SK-N-SH (cell line): ENCODE measurements at regions not wholly inside any gene's neighbourhood (a gene's known extent, or its start where the extent isn't known, plus 50 kb on each side); places are given as distances from the start of the nearest gene placed in this dataset.

Experiments
- CTCF ChIA-PET: fragments of 300-600, 350-600 bp; formaldehyde crosslinking; extraction: SDS; loops from one replicate; lab custom pipeline; 2021; lab: Yijun Ruan, JAX
- POLR2A ChIA-PET: fragments of 350-600 bp; sonication (Branson Sonifier 250); formaldehyde crosslinking; extraction: SDS; loops from one replicate; lab custom pipeline; 2020; ENCODE audit warnings: antibody characterized with exemption, inconsistent platforms; lab: Yijun Ruan, JAX
- DNase-seq: peaks from one replicate; pipeline ENCODE4 v3.0.0; 2012
- H2AFZ ChIP-seq: fragments of 200-600 bp; sonication (generic); 2 replicates; pipeline ENCODE4 v1.8.1; 2016; ENCODE audit warnings: antibody characterized with exemption, mild to moderate bottlenecking, low read depth
- H3F3A ChIP-seq: fragments of 200-600 bp; sonication (generic); replicated peaks from 2 replicates; pipeline ENCODE3; 2016; ENCODE audit warnings: antibody characterized with exemption, mild to moderate bottlenecking; ENCODE audit not compliant: insufficient read depth
- H3K27ac ChIP-seq, 2 experiments: fragments of 200-500 bp in 1 of 2; fragments of 200-600 bp in 1 of 2; sonication (Bioruptor generic) in 1 of 2; sonication (generic), shearing (Covaris generic) in 1 of 2; 2 replicates each; pipeline versions ENCODE4 v1.5.1 to v1.6.1; 2014 to 2016; ENCODE audit warnings: low read depth in 2 of 2, inconsistent platforms in 1 of 2, low read length in 1 of 2, mild to moderate bottlenecking in 1 of 2, mixed read lengths in 1 of 2
- H3K27me3 ChIP-seq: fragments of 200-600 bp; sonication (generic), shearing (Covaris generic); 2 replicates; pipeline ENCODE4 v1.6.1; 2016; ENCODE audit warnings: mixed run types; ENCODE audit not compliant: insufficient read depth
- H3K36me3 ChIP-seq, 2 experiments: fragments of 200-500 bp in 1 of 2; fragments of 200-600 bp in 1 of 2; sonication (Bioruptor generic) in 1 of 2; sonication (generic) in 1 of 2; replicated peaks in 1 of 2; 2 replicates each; pipeline versions ENCODE3 to v1.5.1; 2014 to 2016; ENCODE audit warnings: low read length in 1 of 2, mild to moderate bottlenecking in 1 of 2; ENCODE audit not compliant: insufficient read depth in 2 of 2, control insufficient read depth in 1 of 2
- H3K4me1 ChIP-seq, 2 experiments: fragments of 200-500 bp in 1 of 2; fragments of 200-600 bp in 1 of 2; sonication (Bioruptor generic) in 1 of 2; sonication (generic), shearing (Covaris generic) in 1 of 2; 2 replicates each; pipeline versions ENCODE4 v1.5.1 to v1.6.1; 2014 to 2016; ENCODE audit warnings: low read depth in 1 of 2, low read length in 1 of 2, mixed run types in 1 of 2; ENCODE audit not compliant: insufficient read depth in 2 of 2, control insufficient read depth in 1 of 2
- H3K4me2 ChIP-seq: fragments of 200-600 bp; sonication (generic), shearing (Covaris generic); 2 replicates; pipeline ENCODE4 v1.6.1; 2017; ENCODE audit warnings: mixed run types
- H3K4me3 ChIP-seq, 2 experiments: fragments of 200-500 bp in 1 of 2; fragments of 200-600 bp in 1 of 2; sonication (Bioruptor generic) in 1 of 2; sonication (generic), shearing (Covaris generic) in 1 of 2; 2 replicates each; pipeline versions ENCODE4 v1.5.1 to v1.8.1; 2014 to 2016; ENCODE audit warnings: low read depth in 2 of 2, inconsistent platforms in 1 of 2, low read length in 1 of 2, mild to moderate bottlenecking in 1 of 2, mixed read lengths in 1 of 2, moderate library complexity in 1 of 2
- H3K79me2 ChIP-seq: fragments of 200-600 bp; sonication (generic); 2 replicates; pipeline ENCODE4 v1.8.1; 2017; ENCODE audit warnings: mild to moderate bottlenecking; ENCODE audit not compliant: insufficient read depth
- H3K9ac ChIP-seq: fragments of 200-600 bp; sonication (generic); 2 replicates; pipeline ENCODE4 v1.6.1; 2017; ENCODE audit warnings: mixed run types
- H3K9me2 ChIP-seq: fragments of 200-600 bp; sonication (generic); 2 replicates; pipeline ENCODE4 v1.6.1; 2017; ENCODE audit warnings: mixed run types
- H3K9me3 ChIP-seq: fragments of 200-600 bp; sonication (generic); 2 replicates; pipeline ENCODE4 v1.6.1; 2017; ENCODE audit warnings: mixed run types, mild to moderate bottlenecking, moderate library complexity
- H4K20me1 ChIP-seq: fragments of 200-600 bp; sonication (generic); 2 replicates; pipeline ENCODE4 v1.6.1; 2017; ENCODE audit warnings: mild to moderate bottlenecking, mixed run types; ENCODE audit not compliant: insufficient read depth
- ELF1 ChIP-seq: IDR thresholded peaks from 2 replicates; pipeline ENCODE4 v1.4.0; 2012
- EP300 ChIP-seq, 2 experiments: IDR thresholded peaks; 2 replicates each; pipeline versions ENCODE4 v1.4.0 to v1.6.1; 2012; ENCODE audit warnings: borderline replicate concordance in 1 of 2, low read depth in 1 of 2, low read length in 1 of 2
- EZH2phosphoT487 ChIP-seq: fragments of 200-600 bp; sonication (generic); IDR thresholded peaks from 2 replicates; pipeline ENCODE4 v1.6.1; 2017; ENCODE audit warnings: low read depth, mixed run types, mild to moderate bottlenecking, antibody characterized with exemption, moderate library complexity, borderline replicate concordance
- FOSL2 ChIP-seq: IDR thresholded peaks from 2 replicates; pipeline ENCODE4 v1.4.0; 2012; ENCODE audit warnings: low read depth, mild to moderate bottlenecking, moderate library complexity, borderline replicate concordance
- FOXM1 ChIP-seq: IDR thresholded peaks from 2 replicates; pipeline ENCODE4 v1.4.0; 2012; ENCODE audit warnings: low read depth, mild to moderate bottlenecking
- GABPA ChIP-seq: IDR thresholded peaks from 2 replicates; pipeline ENCODE4 v1.4.0; 2012; ENCODE audit warnings: low read depth, mild to moderate bottlenecking
- MXI1 ChIP-seq: IDR thresholded peaks from 2 replicates; pipeline ENCODE4 v1.6.1; 2012; ENCODE audit warnings: mild to moderate bottlenecking, low read depth, low read length, improper control_type of control experiment
- NFIC ChIP-seq: IDR thresholded peaks from 2 replicates; pipeline ENCODE4 v1.4.0; 2012; ENCODE audit warnings: borderline replicate concordance
- POLR2AphosphoS5 ChIP-seq: IDR thresholded peaks from 2 replicates; pipeline ENCODE4 v1.6.1; 2012; ENCODE audit warnings: low read depth, low read length
- RAD21 ChIP-seq: IDR thresholded peaks from 2 replicates; pipeline ENCODE4 v1.6.1; 2012; ENCODE audit warnings: mild to moderate bottlenecking, low read length
- RFX5 ChIP-seq: IDR thresholded peaks from 2 replicates; pipeline ENCODE4 v1.6.1; 2012; ENCODE audit warnings: mild to moderate bottlenecking, improper control_type of control experiment, low read length
- TCF12 ChIP-seq: IDR thresholded peaks from 2 replicates; pipeline ENCODE4 v1.4.0; 2012
- WGBS: methylation state at CpG from one replicate; pipeline ENCODE4 v1.1.6; 2017; ENCODE audit warnings: low lambda C conversion rate; 5-methylcytosine and 5-hydroxymethylcytosine counted together
- TF ChIP-seq, protein P1 (sequence below): fragments of 200-600 bp; sonication (generic); IDR thresholded peaks from 2 replicates; pipeline ENCODE4 v1.6.1; 2017; ENCODE audit warnings: antibody characterized with exemption, mild to moderate bottlenecking, moderate library complexity
- TF ChIP-seq, protein P2 (sequence below): IDR thresholded peaks from 2 replicates; pipeline ENCODE4; 2012
- TF ChIP-seq, protein P3 (sequence below): IDR thresholded peaks from 2 replicates; pipeline ENCODE4 v1.4.0; 2012; ENCODE audit warnings: low read depth, borderline replicate concordance

DNA sequence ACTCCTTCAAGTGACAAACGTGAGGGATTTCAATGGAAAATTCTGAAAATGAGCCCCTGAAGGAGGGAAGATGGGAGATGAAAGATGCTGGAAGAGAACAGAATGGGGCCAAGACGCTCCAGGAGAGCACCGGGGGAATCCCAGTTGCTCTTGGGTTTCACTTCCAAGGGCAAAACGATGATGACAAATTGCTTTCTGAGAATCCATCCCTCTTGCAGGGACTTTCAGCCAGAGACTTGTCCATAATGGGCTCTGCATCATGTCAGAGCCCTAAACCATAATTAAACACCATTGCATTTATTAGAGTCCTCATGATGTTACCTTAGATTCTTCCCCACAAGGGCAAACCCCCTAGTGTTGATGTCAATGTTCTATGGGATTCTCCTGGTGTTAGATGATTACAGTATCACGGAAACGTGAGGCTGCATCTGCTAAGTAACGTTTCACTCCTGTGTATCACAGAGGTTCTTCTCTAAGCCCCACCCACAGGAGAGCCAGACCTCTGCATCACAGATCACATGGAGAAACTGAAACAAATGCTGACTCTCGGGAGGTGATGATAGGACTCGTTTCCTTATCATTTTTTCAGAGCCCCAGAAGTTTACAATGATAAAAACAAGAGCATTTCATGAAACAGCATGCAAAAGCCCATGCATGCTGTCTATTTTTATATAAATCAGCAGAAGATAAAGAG, 114.4 kb downstream of the TENT4A start (continued):
- TF ChIP-seq, protein P1, sequence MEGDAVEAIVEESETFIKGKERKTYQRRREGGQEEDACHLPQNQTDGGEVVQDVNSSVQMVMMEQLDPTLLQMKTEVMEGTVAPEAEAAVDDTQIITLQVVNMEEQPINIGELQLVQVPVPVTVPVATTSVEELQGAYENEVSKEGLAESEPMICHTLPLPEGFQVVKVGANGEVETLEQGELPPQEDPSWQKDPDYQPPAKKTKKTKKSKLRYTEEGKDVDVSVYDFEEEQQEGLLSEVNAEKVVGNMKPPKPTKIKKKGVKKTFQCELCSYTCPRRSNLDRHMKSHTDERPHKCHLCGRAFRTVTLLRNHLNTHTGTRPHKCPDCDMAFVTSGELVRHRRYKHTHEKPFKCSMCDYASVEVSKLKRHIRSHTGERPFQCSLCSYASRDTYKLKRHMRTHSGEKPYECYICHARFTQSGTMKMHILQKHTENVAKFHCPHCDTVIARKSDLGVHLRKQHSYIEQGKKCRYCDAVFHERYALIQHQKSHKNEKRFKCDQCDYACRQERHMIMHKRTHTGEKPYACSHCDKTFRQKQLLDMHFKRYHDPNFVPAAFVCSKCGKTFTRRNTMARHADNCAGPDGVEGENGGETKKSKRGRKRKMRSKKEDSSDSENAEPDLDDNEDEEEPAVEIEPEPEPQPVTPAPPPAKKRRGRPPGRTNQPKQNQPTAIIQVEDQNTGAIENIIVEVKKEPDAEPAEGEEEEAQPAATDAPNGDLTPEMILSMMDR: no peak
- TF ChIP-seq POLR2AphosphoS5: no peak
- TF ChIP-seq, protein P2, sequence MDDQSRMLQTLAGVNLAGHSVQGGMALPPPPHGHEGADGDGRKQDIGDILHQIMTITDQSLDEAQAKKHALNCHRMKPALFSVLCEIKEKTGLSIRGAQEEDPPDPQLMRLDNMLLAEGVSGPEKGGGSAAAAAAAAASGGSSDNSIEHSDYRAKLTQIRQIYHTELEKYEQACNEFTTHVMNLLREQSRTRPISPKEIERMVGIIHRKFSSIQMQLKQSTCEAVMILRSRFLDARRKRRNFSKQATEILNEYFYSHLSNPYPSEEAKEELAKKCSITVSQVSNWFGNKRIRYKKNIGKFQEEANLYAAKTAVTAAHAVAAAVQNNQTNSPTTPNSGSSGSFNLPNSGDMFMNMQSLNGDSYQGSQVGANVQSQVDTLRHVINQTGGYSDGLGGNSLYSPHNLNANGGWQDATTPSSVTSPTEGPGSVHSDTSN: no peak
- TF ChIP-seq EP300 (IDR thresholded peaks at IDR 0.05; ENCODE audit: borderline replicate concordance in 1 of 2, low read depth in 1 of 2, low read length in 1 of 2): no peak

DNA sequence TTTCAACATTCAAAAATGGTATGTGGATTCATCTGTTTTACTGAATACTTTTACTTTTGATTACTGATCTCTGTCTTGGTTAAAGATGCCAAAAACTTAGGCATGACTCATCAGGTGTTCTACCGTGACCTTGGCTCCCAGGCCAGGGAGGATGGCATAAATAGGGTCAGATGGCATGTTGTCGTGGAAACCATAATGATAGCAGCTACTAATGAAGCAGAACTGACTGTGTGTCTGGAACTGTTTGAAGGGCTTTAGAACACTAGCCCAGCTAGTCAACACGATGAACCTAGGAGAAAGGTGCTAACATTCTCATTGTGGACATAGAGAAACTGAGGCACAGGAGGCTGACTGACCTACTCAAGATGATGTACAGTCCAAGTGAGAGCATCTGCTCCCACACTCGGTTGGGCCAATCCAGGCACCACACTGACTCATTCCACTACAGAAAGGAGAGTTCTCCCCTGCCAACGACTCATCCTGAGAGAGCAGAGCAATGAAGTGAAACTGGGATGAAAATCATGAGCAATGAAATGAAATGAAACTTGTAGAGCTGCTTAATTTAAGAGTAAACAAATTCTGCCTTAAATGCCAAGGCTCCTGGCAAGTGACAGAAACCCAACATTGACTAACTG, 116.0 kb downstream of the TENT4A start:
- no peaks in the 10 kb centered on the region for H3K9me2 ChIP-seq
- H3K9me3 ChIP-seq: no peaks in the 10 kb centered on the region
- TF ChIP-seq TCF12: no peak
- TF ChIP-seq, protein P3, sequence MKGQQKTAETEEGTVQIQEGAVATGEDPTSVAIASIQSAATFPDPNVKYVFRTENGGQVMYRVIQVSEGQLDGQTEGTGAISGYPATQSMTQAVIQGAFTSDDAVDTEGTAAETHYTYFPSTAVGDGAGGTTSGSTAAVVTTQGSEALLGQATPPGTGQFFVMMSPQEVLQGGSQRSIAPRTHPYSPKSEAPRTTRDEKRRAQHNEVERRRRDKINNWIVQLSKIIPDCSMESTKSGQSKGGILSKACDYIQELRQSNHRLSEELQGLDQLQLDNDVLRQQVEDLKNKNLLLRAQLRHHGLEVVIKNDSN: no peak
- no peak for TF ChIP-seq FOXM1
- TF ChIP-seq NFIC: no peak
- TF ChIP-seq GABPA: no peak
- TF ChIP-seq RAD21: no peak
- TF ChIP-seq EZH2phosphoT487: no peak
- TF ChIP-seq ELF1: no peak
- TF ChIP-seq POLR2AphosphoS5: no peak
- TF ChIP-seq MXI1: no peak
- no peak for TF ChIP-seq FOSL2
- no peak for TF ChIP-seq RFX5
- H3K4me2 ChIP-seq: no peak overlapping the region
- ChIA-PET POLR2A (no interaction called here), CTCF (no interaction called here)
- WGBS: 12% methylated on average over 5 of the region's 5 CpGs
- DNase-seq: no peak
- H3K36me3 ChIP-seq: no peaks in the 10 kb centered on the region
- H3K27me3 ChIP-seq: no peaks in the 10 kb centered on the region
- H2AFZ ChIP-seq: no peak overlapping the region
- H4K20me1 ChIP-seq: no peaks in the 10 kb centered on the region
- H3K9ac ChIP-seq: no peak overlapping the region
- H3K4me3 ChIP-seq: no peak overlapping the region
- no peak overlapping the region for H3K27ac ChIP-seq
- no peaks in the 10 kb centered on the region for H3K4me1 ChIP-seq
- no peaks in the 10 kb centered on the region for H3K79me2 ChIP-seq
- no peaks in the 10 kb centered on the region for H3F3A ChIP-seq
